Mesendoderm (in vitro differentiated cells): ENCODE measurements at regions not wholly inside any gene's neighbourhood (a gene's known extent, or its start where the extent isn't known, plus 50 kb on each side); places are given as distances from the start of the nearest gene placed in this dataset.
"Not testable (repeated sequence)": the region's sequence is repeated elsewhere in the genome, so short reads cannot be mapped to it uniquely, and the experiment has no call there.

Experiments used
- DNase-seq: peaks from one replicate; pipeline ENCODE4 v3.0.0; 2013
- H2AK5ac ChIP-seq: 2 replicates; pipeline ENCODE4 v1.6.1; 2013; ENCODE audit warnings: low read length, inconsistent platforms
- H2BK120ac ChIP-seq: 2 replicates; pipeline ENCODE4 v1.6.1; 2013; ENCODE audit warnings: low read depth, mild to moderate bottlenecking, low read length, moderate library complexity, mixed read lengths
- H2BK15ac ChIP-seq: replicated peaks from 2 replicates; pipeline ENCODE4 v1.6.1; 2013; ENCODE audit warnings: low read depth, mild to moderate bottlenecking, moderate library complexity
- H2BK5ac ChIP-seq: 2 replicates; pipeline ENCODE4 v1.6.1; 2013; ENCODE audit warnings: low read length, inconsistent platforms
- H3K18ac ChIP-seq: 2 replicates; pipeline ENCODE4 v1.6.1; 2013; ENCODE audit warnings: mild to moderate bottlenecking, low read length, mixed read lengths
- H3K23ac ChIP-seq: one replicate; pipeline ENCODE4 v1.6.1; 2013; ENCODE audit warnings: low read length
- H3K27ac ChIP-seq: 2 replicates; pipeline ENCODE4 v1.5.1; 2013; ENCODE audit warnings: low read depth, mild to moderate bottlenecking, inconsistent platforms, low read length, moderate library complexity
- H3K27me3 ChIP-seq: 2 replicates; pipeline ENCODE4 v1.6.1; 2013; ENCODE audit warnings: low read length, control low read depth, mild to moderate bottlenecking, inconsistent platforms; ENCODE audit not compliant: insufficient read depth, poor library complexity
- H3K36me3 ChIP-seq: 2 replicates; pipeline ENCODE4 v1.6.1; 2013; ENCODE audit warnings: low read length, inconsistent platforms; ENCODE audit not compliant: control insufficient read depth, insufficient read depth
- H3K4ac ChIP-seq: one replicate; pipeline ENCODE4 v1.6.1; 2013; ENCODE audit warnings: low read depth, mild to moderate bottlenecking, low read length, moderate library complexity
- H3K4me1 ChIP-seq: 2 replicates; pipeline ENCODE4 v1.6.1; 2013; ENCODE audit warnings: low read depth, low read length, inconsistent platforms; ENCODE audit not compliant: control insufficient read depth
- H3K4me2 ChIP-seq: 2 replicates; pipeline ENCODE4 v1.6.1; 2013; ENCODE audit warnings: low read length
- H3K4me3 ChIP-seq: 2 replicates; pipeline ENCODE4 v1.5.1; 2013; ENCODE audit warnings: mild to moderate bottlenecking, low read length
- H3K56ac ChIP-seq: one replicate; pipeline ENCODE4 v1.6.1; 2013; ENCODE audit warnings: low read length
- H3K79me1 ChIP-seq: 2 replicates; pipeline ENCODE4 v1.6.1; 2013; ENCODE audit warnings: low read length, inconsistent platforms
- H3K79me2 ChIP-seq: 2 replicates; pipeline ENCODE4 v1.6.1; 2013; ENCODE audit warnings: mild to moderate bottlenecking, low read length; ENCODE audit not compliant: control insufficient read depth, insufficient read depth
- H3K9ac ChIP-seq: 2 replicates; pipeline ENCODE4 v1.6.1; 2013; ENCODE audit warnings: low read length, inconsistent platforms
- H4K5ac ChIP-seq: one replicate; pipeline ENCODE4 v1.6.1; 2013; ENCODE audit warnings: low read length
- H4K8ac ChIP-seq: one replicate; pipeline ENCODE4 v1.6.1; 2013; ENCODE audit warnings: low read depth, mild to moderate bottlenecking, control low read depth, low read length, moderate library complexity
- WGBS: extraction: QIAGEN DNeasy Blood & Tissue Kit; methylation state at CpG from one replicate; pipeline ENCODE4 v1.1.7; 2013; ENCODE audit warnings: low lambda C conversion rate, missing lambda C conversion rate; ENCODE audit not compliant: insufficient coverage; ENCODE audit errors: extremely low coverage; 5-methylcytosine and 5-hydroxymethylcytosine counted together

DNA sequence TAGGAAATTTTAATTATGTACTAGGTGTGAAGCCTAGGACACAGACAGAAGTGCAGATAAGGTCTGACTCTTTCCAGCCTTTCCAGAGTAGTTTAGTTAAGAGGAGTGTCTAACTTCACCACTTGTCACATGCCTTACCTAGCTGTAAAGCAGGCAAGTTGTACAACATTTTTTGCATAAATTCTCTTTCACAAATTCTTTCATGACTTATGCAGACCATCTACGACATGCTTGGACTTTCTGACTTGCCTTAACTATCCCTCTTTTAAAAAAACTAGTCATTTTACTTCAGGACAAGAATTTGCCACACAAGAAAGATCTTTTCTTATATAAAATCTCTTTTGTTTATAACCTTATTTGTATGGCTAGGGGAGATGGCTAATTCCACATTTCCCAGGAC, 1273.6 kb upstream of the SLC39A10 start:
- H2BK5ac ChIP-seq, result no peak overlapping the region
- no peak overlapping the region for H3K18ac ChIP-seq
- H3K23ac ChIP-seq, result no peak overlapping the region
- no peak overlapping the region for H3K4ac ChIP-seq
- no peaks in the 10 kb centered on the region for H3K4me1 ChIP-seq
- peak; percentile 58 for DNase-seq
- H4K8ac ChIP-seq, result no peak overlapping the region
- H4K5ac ChIP-seq, result no peak overlapping the region
- no peak overlapping the region for H3K9ac ChIP-seq
- H3K56ac ChIP-seq, result no peak overlapping the region
- no peaks in the 10 kb centered on the region for H3K79me1 ChIP-seq
- no peak overlapping the region for H3K4me3 ChIP-seq
- H3K4me2 ChIP-seq, result no peak overlapping the region
- no peaks in the 10 kb centered on the region for H3K79me2 ChIP-seq
- no peaks in the 10 kb centered on the region for H3K27me3 ChIP-seq
- no peak overlapping the region for H2AK5ac ChIP-seq
- no CpG with 5 or more reads among the region's 1 CpG for WGBS
- H3K36me3 ChIP-seq, result no peaks in the 10 kb centered on the region
- no peak overlapping the region for H2BK120ac ChIP-seq
- no peak overlapping the region for H3K27ac ChIP-seq
- H2BK15ac ChIP-seq, result no peak overlapping the region

DNA sequence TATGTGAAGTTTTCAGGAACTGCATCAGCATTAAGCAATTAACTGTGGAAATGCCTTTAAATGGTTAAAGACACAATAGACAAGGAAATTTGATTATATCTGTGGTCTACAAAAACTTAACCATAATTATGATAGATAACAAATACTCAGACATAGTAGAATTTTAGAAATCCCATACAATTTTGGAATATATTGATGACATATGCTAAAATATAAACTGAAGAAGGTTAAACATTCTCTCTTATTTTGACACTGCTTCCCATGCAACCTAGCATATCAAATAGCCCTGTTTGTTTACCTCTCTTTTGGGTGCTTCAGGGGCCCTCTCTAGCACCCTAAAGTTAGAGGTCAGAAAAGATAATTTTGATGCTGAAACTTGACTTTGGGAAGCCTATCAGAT, 1274.8 kb upstream of the SLC39A10 start:
- H3K79me1 ChIP-seq, result no peaks in the 10 kb centered on the region
- H3K36me3 ChIP-seq, result no peaks in the 10 kb centered on the region
- H2BK120ac ChIP-seq, result no peak overlapping the region
- H3K4ac ChIP-seq, result no peak overlapping the region
- no peak overlapping the region for H3K9ac ChIP-seq
- no peak overlapping the region for H3K18ac ChIP-seq
- H4K5ac ChIP-seq, result no peak overlapping the region
- no peaks in the 10 kb centered on the region for H3K27me3 ChIP-seq
- no peak overlapping the region for H4K8ac ChIP-seq
- no peak overlapping the region for H3K27ac ChIP-seq
- H3K4me3 ChIP-seq, result no peak overlapping the region
- no peak overlapping the region for H2BK5ac ChIP-seq
- no peak overlapping the region for H3K23ac ChIP-seq
- no peak for DNase-seq
- no peak overlapping the region for H3K4me2 ChIP-seq
- no peaks in the 10 kb centered on the region for H3K79me2 ChIP-seq
- H2AK5ac ChIP-seq, result no peak overlapping the region
- H2BK15ac ChIP-seq, result no peak overlapping the region
- H3K4me1 ChIP-seq, result no peaks in the 10 kb centered on the region
- no peak overlapping the region for H3K56ac ChIP-seq

DNA sequence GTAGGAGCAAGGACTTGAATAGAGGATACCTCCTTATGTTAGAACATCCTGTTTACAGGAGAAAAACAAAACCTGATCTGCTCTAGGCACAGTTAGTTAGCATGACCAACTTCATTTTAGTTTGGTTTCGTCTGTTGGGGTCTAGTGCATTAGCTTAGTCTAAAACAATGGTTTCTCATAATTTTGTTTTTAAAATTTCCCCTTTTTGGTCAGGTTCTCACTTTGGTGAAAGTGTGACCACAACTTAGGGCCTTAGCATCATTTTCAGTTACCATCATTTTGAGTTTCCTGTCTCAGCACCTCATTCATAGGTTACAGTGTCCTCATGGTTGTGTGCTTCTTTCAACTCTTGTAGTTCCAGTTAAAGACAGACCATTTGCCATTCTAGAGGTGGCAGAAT, 1277.0 kb upstream of the SLC39A10 start:
- H3K27ac ChIP-seq, result no peak overlapping the region
- H3K36me3 ChIP-seq, result no peaks in the 10 kb centered on the region
- no CpG with 5 or more reads among the region's 1 CpG for WGBS
- no peak overlapping the region for H2BK5ac ChIP-seq
- H3K4ac ChIP-seq, result no peak overlapping the region
- H2BK120ac ChIP-seq, result no peak overlapping the region
- H4K5ac ChIP-seq, result no peak overlapping the region
- H3K23ac ChIP-seq, result no peak overlapping the region
- H3K4me3 ChIP-seq, result no peak overlapping the region
- no peak overlapping the region for H2AK5ac ChIP-seq
- no peaks in the 10 kb centered on the region for H3K27me3 ChIP-seq
- no peak overlapping the region for H3K9ac ChIP-seq
- H3K79me1 ChIP-seq, result no peaks in the 10 kb centered on the region
- no peak overlapping the region for H3K4me2 ChIP-seq
- H3K56ac ChIP-seq, result no peak overlapping the region
- no peaks in the 10 kb centered on the region for H3K79me2 ChIP-seq
- H3K4me1 ChIP-seq, result no peaks in the 10 kb centered on the region
- no peak overlapping the region for H2BK15ac ChIP-seq
- no peak for DNase-seq
- H4K8ac ChIP-seq, result no peak overlapping the region
- H3K18ac ChIP-seq, result no peak overlapping the region

DNA sequence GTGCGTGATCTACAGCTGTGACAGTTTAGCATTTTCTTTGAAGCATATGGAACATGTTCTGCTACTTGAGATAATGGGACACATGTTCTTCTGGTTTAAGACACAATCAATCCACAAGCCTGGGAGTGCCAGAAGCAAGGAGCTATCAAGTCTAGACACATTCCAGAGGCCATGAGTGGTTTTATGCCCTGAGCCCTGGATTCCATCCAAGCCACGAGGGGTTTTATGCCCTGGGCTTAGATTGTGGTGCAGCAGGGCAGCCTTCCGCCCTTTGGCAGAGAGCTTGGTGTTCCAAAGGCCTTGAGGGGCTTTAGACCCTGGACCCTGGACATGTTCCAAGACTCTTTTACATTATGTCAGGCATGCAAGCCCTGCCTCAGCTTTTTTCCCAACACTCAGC, 1289.6 kb upstream of the SLC39A10 start:
- no CpG with 5 or more reads among the region's 3 CpGs for WGBS
- H3K9ac ChIP-seq, H3K4ac ChIP-seq, H4K8ac ChIP-seq, H3K56ac ChIP-seq, H2AK5ac ChIP-seq, H3K23ac ChIP-seq, H2BK120ac ChIP-seq, H3K36me3 ChIP-seq, H3K4me3 ChIP-seq, H3K4me1 ChIP-seq, H3K27ac ChIP-seq, H2BK5ac ChIP-seq, H3K79me2 ChIP-seq, H3K18ac ChIP-seq, H2BK15ac ChIP-seq, H3K27me3 ChIP-seq, H3K79me1 ChIP-seq, H4K5ac ChIP-seq, H3K4me2 ChIP-seq: not testable (repeated sequence)
- DNase-seq, result peak; percentile 2

DNA sequence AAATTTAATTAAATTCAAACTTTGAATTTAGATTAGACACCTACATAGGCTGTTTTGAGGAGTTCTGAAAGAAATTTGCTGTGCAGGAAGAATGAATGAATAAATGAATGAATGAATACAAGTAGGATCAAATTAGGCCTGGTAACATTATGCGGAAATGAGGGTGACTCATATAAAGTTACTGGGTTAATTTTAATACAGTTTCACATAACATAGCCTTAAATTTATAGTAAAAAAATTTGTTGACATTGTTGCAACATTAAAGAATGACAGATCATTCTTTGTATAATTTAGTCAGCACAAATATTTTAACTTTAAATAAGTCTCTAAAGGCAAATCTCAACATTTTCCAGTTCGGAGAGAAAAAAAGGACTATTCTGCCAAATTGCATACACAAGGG, 1293.1 kb upstream of the SLC39A10 start:
- Histone ChIP-seq H3K56ac (no peak overlapping the region), H3K9ac (no peak overlapping the region), H2AK5ac (no peak overlapping the region), H3K79me2 (no peaks in the 10 kb centered on the region), H3K36me3 (no peaks in the 10 kb centered on the region), H3K27ac (no peak overlapping the region), H3K27me3 (no peaks in the 10 kb centered on the region), H3K79me1 (no peaks in the 10 kb centered on the region), H3K18ac (no peak overlapping the region), H2BK120ac (no peak overlapping the region), H4K8ac (no peak overlapping the region), H3K4ac (no peak overlapping the region), H3K4me2 (no peak overlapping the region), H2BK5ac (no peak overlapping the region), H3K4me1 (no peaks in the 10 kb centered on the region), H4K5ac (no peak overlapping the region), H3K23ac (no peak overlapping the region), H3K4me3 (no peak overlapping the region), H2BK15ac (no peak overlapping the region)
- no CpG with 5 or more reads among the region's 2 CpGs for WGBS
- DNase-seq, result no peak

DNA sequence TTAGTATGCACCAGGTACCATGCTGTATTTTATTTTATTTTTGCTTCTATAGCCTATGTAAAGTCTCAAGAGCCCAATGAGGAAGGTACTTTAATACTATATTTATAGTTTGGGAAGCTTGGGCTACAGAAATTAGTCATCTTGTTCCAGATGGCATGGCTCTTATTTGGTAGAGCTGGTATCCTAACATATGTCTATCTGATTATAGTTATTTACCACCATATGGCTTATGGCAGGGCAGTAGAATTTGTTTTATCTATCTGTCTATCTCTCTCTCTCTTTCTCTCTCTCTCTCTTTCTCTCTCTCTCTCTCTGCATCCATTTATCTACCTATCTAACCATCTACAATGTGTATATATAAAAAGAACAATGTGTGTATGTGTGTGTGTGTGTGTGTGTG, 1293.7 kb upstream of the SLC39A10 start:
- Histone ChIP-seq H4K8ac (no peak overlapping the region), H4K5ac (no peak overlapping the region), H3K18ac (no peak overlapping the region), H3K9ac (no peak overlapping the region), H3K79me1 (no peaks in the 10 kb centered on the region), H3K4me1 (no peaks in the 10 kb centered on the region), H3K79me2 (no peaks in the 10 kb centered on the region), H3K4me3 (no peak overlapping the region), H3K36me3 (no peaks in the 10 kb centered on the region), H3K23ac (no peak overlapping the region), H3K56ac (no peak overlapping the region), H2BK120ac (no peak overlapping the region), H3K4ac (no peak overlapping the region), H3K27ac (no peak overlapping the region), H2BK15ac (no peak overlapping the region), H2AK5ac (no peak overlapping the region), H3K27me3 (no peaks in the 10 kb centered on the region), H2BK5ac (no peak overlapping the region), H3K4me2 (no peak overlapping the region)
- no peak for DNase-seq
